CD4-positive, alpha-beta T cell treated with Interleukin-4 for 1 hour (primary cell): ENCODE measurements at regions not wholly inside any gene's neighbourhood (a gene's known extent, or its start where the extent isn't known, plus 50 kb on each side); places are given as distances from the start of the nearest gene placed in this dataset.
"Not testable (repeated sequence)": the region's sequence is repeated elsewhere in the genome, so short reads cannot be mapped to it uniquely, and the experiment has no call there.

Experiments used
- DNase-seq, 2 donors: peaks; one replicate each; pipeline ENCODE4 v3.0.0-alpha.2; 2020 to 2022

DNA sequence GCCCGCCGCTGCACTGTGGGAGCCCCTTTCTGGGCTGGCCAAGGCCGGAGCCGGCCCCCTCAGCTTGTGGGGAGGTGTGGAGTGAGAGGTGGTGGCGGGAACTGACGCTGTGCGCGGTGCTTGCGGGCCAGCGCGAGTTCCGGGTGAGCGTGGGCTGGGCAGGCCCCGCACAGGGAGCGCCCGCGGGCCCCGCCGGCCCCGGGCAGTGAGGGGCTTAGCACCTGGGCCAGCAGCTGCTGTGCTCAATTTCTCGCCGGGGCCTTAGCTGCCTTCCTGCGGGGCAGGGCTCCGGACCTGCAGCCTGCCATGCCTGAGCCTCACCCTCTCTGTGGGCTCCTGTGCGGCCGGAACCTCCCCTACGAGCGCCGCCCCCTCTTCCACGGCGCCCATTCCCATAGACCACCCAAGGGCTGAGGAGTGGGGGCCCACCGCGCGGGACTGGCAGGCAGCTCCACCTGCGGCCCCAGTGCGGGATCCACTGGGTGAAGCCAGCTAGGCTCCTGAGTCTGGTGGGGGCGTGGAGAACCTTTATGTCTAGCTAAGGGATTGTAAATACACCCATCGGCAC is 1062.6 kb downstream of the TDRD15 start:
- DNase-seq: not testable (repeated sequence)

DNA sequence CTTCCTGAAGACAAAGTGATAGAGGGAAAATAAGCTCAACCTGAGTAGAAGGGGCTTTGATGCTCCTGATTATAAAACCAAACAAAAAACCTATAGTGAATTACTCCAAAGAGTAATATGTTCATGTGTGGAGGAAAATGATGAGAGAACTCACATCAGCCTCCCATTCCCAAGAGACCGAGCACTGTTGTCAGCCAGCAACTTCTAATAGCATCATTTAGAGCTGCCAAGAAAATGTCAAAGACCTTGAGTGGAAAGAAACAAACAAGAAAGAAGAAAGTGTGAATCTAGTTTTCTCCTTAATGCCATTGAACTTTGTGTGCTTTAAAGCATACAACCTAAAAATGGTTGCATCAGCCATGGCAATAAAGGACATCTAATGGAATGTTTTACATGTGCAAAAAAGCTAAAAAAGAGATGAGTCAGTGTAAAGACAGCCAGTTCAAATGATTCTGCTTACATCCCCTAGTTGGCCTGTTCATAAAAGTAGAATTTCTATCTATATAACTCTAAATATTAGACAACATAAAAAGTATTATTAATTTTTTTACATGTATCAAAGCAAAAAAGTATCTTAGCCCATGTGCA is 1066.2 kb downstream of the TDRD15 start:
- no peak for DNase-seq

DNA sequence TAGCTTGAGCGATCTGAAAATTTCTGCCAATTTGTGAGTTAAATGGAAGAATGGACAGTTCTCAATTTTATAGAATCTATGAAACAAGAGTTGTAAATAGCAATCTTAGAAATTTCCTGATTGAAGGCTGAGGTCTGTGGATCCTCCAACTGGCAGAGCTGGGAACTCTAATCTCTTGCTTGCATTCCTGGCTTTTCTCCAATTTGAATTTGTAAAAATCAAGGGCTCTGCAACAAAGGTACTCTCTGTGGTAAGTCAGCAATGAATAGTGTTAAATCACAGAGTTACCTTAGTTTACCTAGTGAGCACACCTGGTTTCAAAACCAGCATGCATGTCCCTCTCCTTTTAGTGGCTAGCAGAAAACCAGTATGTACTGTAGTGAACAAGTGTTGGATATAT is 1070.5 kb downstream of the TDRD15 start:
- DNase-seq: no peak

GRCh38 chr2:22196806-22197205 is 1073.0 kb downstream of the TDRD15 start:
- DNase-seq: no peak

GRCh38 chr2:22198381-22199283 is 1074.9 kb downstream of the TDRD15 start:
- no peak for DNase-seq

- no peak for DNase-seq
These were observed 1076.2 kb downstream of the TDRD15 start for GRCh38 chr2:22199994-22200393.

DNA sequence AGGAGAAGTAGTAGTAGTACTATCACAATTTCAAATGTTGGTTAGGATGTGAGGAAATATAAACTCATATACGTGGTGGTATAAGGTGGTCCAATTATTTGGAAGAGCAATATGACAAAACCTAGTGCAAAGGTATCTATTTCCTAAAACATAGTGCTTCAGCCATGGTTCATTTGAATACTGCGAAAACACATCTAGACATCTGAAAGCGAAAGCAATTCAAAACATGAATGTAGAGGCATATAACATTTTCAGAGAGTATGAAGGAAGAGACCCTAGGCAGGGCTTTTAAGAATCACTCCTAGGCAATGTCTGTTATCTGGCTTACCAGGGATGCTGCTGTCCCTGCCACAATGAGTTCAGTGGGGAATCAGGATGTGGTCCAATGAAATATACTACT is 1085.8 kb downstream of the TDRD15 start:
- no peak for DNase-seq

DNA sequence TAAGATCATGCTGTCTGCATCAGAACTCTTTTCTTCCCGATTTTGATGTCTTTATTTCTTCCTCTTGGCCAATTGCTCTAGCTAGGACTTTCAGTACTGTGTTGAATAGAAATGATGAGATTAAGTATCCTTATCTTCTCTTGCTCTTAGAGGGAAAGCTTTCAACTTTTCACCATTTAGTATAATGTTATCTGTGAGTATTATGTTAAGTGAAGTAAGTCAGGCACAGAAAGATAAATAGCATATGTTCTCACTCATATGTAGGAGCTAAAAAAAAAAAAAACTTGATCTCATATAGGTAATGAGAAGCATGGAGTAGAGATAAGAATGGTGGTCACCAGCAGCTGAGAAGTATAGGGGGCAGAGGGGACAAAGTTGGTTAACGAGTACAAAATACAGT is 1089.5 kb downstream of the TDRD15 start:
- DNase-seq: no peak

- DNase-seq: no peak
These were observed 1091.7 kb downstream of the TDRD15 start for GRCh38 chr2:22215517-22215916.

- no peak for DNase-seq
These were observed 1094.1 kb downstream of the TDRD15 start for GRCh38 chr2:22217881-22218280.

- DNase-seq: no peak
These were observed 1097.2 kb downstream of the TDRD15 start for GRCh38 chr2:22221006-22221405.

DNA sequence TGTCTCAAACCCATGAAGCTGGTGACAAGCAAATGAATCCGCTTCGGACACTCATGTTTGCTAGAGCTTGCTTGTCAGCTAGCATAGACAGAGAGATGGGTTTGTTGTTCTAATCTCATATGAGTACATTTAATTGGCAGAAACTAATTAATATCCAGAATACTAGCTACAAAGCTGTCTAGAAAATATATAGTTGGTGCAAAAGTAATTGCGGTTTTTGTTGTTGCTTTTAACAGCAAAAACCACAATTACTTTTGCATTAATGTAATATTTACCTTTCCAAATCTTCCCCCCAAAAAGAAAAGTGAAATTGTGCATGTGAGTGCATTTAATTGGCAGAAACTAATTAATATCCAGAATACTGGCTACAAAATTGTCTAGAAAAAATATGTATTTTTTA is 1115.2 kb downstream of the TDRD15 start:
- no peak for DNase-seq

DNA sequence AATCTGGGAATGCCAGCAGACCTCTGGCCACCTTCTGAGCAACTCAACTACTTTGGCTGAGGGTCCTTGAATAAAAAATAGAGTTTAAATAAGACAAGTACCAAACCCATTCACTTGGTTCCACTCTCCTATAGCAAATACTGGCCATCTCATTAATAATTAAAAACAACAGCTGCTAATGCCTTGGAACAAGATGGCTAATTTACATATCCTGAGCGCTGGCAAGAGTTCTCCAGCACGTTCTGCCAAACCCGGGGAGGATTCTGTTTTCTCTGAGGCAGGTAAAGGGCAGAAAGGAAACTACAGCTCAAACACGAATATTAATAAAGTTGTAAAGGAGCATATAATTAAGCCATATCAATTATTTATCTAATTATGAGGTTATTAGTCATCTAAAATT is 1123.7 kb downstream of the TDRD15 start:
- no peak for DNase-seq

GRCh38 chr2:22248851-22249250 is 1125.1 kb downstream of the TDRD15 start:
- no peak for DNase-seq

DNA sequence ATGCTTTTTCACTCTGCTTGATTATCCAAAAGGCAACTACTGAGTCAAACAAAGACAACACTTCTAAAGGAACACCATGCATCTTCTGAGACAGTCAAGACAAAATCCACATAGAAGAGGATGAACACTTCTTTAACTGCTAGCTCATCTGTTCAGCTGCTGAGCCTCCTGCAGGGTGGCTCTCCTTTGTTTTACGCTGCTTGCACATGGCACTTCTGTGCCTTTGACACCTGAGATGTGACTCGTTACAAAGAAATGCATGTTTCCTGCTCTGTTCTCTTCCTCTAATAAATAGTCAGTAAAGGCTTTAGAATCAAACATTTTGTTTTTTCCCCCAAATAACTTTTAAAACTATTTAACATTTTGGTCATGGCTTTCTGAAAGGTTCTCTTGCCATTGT is 1129.4 kb downstream of the TDRD15 start:
- DNase-seq: no peak

GRCh38 chr2:22261165-22261564 is 1123.8 kb upstream of the KLHL29 start:
- DNase-seq: no peak

GRCh38 chr2:22270341-22270740 is 1114.6 kb upstream of the KLHL29 start:
- DNase-seq: no peak

- DNase-seq: no peak
These were observed 1111.1 kb upstream of the KLHL29 start for GRCh38 chr2:22273853-22274252.

DNA sequence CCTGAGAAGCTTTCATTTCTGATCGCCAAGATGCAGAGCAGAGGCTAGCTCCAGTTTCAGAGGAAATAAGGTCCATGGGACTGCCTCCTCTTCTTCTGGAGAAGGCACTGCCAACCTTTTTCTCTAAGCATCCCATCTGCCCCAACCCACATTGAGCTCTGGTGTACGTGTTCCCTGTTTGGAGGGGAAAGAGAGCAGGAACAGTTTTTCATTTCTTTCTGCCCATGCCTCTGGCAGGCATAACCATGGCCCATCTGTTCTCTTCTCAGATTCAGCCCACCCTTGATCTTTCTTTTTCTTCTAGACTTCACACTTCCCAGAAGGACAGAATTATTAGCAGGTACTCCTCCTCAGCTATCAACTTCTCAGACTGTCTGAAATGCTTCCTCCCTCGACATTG is 1110.3 kb upstream of the KLHL29 start:
- DNase-seq: no peak

DNA sequence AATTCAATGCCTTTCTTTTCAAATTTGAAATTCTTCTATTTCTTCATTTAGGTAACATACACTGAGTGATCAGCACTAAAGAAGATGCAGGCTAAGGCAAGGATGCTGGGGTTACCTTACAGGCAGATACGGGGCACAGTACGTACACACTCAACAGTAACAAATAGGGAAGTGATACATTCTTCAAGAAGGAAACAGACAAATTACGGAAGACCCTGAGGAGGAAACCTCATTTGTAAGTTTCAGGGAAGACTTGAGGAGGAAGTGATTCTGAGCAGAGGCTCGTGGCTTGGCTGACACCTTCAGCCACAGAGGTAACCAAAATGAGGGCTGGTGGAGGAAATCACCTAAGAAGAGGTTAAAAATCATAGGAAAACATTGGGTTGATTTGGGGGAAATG is 1108.3 kb upstream of the KLHL29 start:
- DNase-seq: no peak

- DNase-seq: no peak
These were observed 1105.4 kb upstream of the KLHL29 start for GRCh38 chr2:22279541-22279940.

- peak in 1 of 2 donors; percentile 15 for DNase-seq
These were observed 1103.9 kb upstream of the KLHL29 start for GRCh38 chr2:22281033-22281432.

GRCh38 chr2:22282220-22282619 is 1102.8 kb upstream of the KLHL29 start:
- no peak for DNase-seq

GRCh38 chr2:22282916-22283315 is 1102.1 kb upstream of the KLHL29 start:
- no peak for DNase-seq
